ENCODE measurements at regions not wholly inside any gene's neighbourhood (a gene's known extent, or its start where the extent isn't known, plus 50 kb on each side); places are given as distances from the start of the nearest gene placed in this dataset.

- in situ Hi-C loops (cut with MboI; ENCODE audit: low pct_unique_long_range_greater_than_20kb, low sequenced_read_pairs, unreplicated experiment): loop anchor here (25.0 kb wide), 1 partner anchor 567 kb away; no protein-coding TSS in a partner anchor
Measured at GRCh38 chr13:73404581-73404980, 345.8 kb downstream of the KLF5 start.

GRCh38 chr13:73403355-73404120 is 344.7 kb downstream of the KLF5 start:
- in situ Hi-C loops (cut with MboI; ENCODE audit: low pct_unique_long_range_greater_than_20kb, low sequenced_read_pairs, unreplicated experiment): loop anchor here (25.0 kb wide), 1 partner anchor 566 kb away; no protein-coding TSS in a partner anchor

More at GRCh38 chr13:73404581-73404980, 345.8 kb downstream of the KLF5 start:
- DNase-seq (ENCODE audit: low spot score): no peak
- TF ChIP-seq CTCF (IDR thresholded peaks at IDR 0.05; ENCODE audit: extremely low read depth, insufficient read depth, missing control alignments): no peak

GRCh38 chr13:73401769-73402168 is 343.0 kb downstream of the KLF5 start:
- DNase-seq (ENCODE audit: low spot score): no peak
- in situ Hi-C loops (cut with MboI; ENCODE audit: low pct_unique_long_range_greater_than_20kb, low sequenced_read_pairs, unreplicated experiment): loop anchor here (25.0 kb wide), 1 partner anchor 564 kb away; no protein-coding TSS in a partner anchor
- no peak for TF ChIP-seq CTCF (IDR thresholded peaks at IDR 0.05; ENCODE audit: extremely low read depth, insufficient read depth, missing control alignments)

More at GRCh38 chr13:73403355-73404120, 344.7 kb downstream of the KLF5 start:
- no peak for DNase-seq (ENCODE audit: low spot score)
- no peak for TF ChIP-seq CTCF (IDR thresholded peaks at IDR 0.05; ENCODE audit: extremely low read depth, insufficient read depth, missing control alignments)

- no peak for DNase-seq (ENCODE audit: low spot score)
- TF ChIP-seq CTCF (IDR thresholded peaks at IDR 0.05; ENCODE audit: extremely low read depth, insufficient read depth, missing control alignments): no peak
- in situ Hi-C loops (cut with MboI; ENCODE audit: low pct_unique_long_range_greater_than_20kb, low sequenced_read_pairs, unreplicated experiment): loop anchor here (25.0 kb wide), 1 partner anchor 562 kb away; no protein-coding TSS in a partner anchor
Measured at GRCh38 chr13:73399347-73400216, 340.8 kb downstream of the KLF5 start.

GRCh38 chr13:73397496-73398305 is 338.9 kb downstream of the KLF5 start:
- DNase-seq (ENCODE audit: low spot score): no peak
- in situ Hi-C loops (cut with MboI; ENCODE audit: low pct_unique_long_range_greater_than_20kb, low sequenced_read_pairs, unreplicated experiment): no loop called here
- no peak for TF ChIP-seq CTCF (IDR thresholded peaks at IDR 0.05; ENCODE audit: extremely low read depth, insufficient read depth, missing control alignments)

- no peak for TF ChIP-seq CTCF (IDR thresholded peaks at IDR 0.05; ENCODE audit: extremely low read depth, insufficient read depth, missing control alignments)
- no peak for DNase-seq (ENCODE audit: low spot score)
- in situ Hi-C loops (cut with MboI; ENCODE audit: low pct_unique_long_range_greater_than_20kb, low sequenced_read_pairs, unreplicated experiment): no loop called here
Measured at GRCh38 chr13:73394066-73394465, 335.3 kb downstream of the KLF5 start.
